Left lobe of liver (tissue), 2 donors: ENCODE measurements at regions not wholly inside any gene's neighbourhood (a gene's known extent, or its start where the extent isn't known, plus 50 kb on each side); places are given as distances from the start of the nearest gene placed in this dataset.

Experiments
- ATAC-seq: fragments of 200-7000 bp; cut with Tn5 transposase; one replicate; pipeline ENCODE4 v1.9.1; 2020; ENCODE audit warnings: mild to moderate bottlenecking, moderate library complexity
- DNase-seq: peaks from one replicate; pipeline ENCODE4 v3.0.0-alpha.2; 2020; ENCODE audit warnings: low spot score
- donor health status: DM: no; HTN: no; CAD: no; lungs with moderate emphysema.
- donor health status: DM: no; HTN: yes; CAD: no.

GRCh38 chr5:85168474-85168873 lies 783.8 kb upstream of the EDIL3 start:
- ATAC-seq: no peak
- DNase-seq: no peak

- DNase-seq (no peak), ATAC-seq (no peak)
Measured at GRCh38 chr5:85170183-85170582, 785.5 kb upstream of the EDIL3 start.

DNA sequence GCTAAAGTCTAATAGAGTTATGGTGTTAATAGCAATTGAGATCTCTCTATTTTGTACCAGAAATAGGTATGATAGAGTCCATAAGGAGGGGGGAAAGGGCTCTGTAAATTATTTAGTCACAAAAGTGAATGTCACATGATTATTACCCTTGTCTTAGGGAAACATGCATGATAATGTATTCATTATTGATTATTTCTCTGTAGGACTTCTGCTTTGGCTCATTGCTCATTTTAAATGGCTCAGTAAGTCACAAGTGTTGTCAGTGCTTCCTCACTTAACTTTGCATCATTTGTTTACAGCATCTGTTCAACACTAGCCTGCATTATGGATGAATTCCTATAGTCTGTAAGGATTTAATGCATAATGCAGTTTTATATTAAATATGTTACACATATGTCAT lies 788.8 kb upstream of the EDIL3 start:
- no peak for DNase-seq
- ATAC-seq: no peak

DNA sequence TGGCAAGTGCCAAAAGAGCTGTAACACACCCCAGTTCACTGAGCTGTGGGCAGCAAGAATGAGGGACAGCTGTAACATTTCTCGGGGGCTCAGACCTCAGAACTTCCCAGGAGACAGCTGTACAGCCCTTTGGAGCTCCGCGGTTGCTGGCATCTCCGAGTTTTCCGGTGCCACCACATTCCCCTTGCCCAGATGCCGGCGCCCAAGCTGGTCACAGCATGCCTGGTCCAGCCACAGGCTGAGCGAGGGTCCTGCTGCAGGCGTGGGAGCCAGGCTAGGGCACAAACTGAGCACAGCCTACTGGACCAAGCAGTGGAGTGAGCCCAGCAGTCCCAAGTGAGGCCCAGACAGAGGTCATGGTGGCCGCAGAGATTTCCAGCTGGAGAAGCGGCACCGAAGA lies 797.7 kb upstream of the EDIL3 start:
- DNase-seq: no peak
- ATAC-seq: no peak

DNA sequence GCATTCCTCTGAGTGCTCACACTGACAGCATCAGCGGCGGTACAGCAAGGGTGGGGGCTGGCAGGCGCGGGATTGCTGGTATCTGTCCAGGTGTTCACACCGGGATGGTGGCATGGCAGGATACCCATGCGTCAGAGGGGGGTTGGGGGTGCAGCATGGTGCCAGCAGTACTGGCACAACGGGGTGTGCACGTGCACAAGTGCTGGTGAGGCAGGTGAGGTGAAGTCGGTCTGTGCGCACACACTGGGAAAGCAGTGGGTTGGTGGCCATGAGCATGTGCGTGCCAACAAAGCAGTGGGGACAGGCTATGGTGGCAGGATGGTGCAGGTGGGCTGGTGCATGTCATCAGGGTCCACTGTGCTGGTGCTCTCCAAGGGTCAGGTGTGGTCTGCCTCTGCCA lies 819.6 kb upstream of the EDIL3 start:
- ATAC-seq (no peak), DNase-seq (no peak)

DNA sequence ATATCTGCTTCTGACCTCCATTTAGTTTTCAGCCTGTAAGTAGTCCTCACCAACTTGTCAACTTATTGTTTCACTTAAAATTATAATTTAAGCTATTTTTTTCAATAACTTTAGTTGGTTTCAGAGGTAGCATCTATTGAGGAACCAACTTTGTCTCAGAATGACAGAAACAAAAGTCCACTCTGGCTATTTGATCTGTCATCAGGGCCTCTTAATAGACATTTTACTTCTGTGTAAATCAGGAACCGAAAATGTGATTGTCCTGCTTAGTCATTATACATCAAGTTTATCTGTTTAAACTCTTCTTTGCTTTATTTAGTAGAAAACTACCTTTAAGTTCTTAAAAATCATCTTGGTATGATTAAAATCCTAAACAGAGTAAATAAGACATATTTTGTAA lies 820.8 kb upstream of the EDIL3 start:
- ATAC-seq: no peak
- no peak for DNase-seq

DNA sequence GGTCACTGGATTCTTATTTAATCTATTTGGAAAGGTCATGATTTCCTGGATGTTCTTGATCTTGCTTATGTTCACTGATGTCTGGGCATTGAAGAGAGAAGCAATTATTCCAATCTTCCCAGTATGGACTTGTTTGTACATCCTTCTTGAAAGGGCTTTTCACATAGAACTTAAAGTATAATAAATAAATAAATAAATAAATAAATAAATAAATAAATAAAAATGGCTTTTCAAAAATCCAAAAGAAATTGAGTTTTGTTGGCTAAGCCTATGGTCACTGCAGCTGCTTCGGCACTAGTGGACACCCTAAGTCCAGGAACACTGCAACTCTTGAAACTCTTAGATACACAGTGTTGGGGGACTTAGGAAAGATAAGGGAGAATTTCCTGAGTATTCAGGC lies 840.7 kb upstream of the EDIL3 start:
- DNase-seq (no peak), ATAC-seq (no peak)

GRCh38 chr5:85249204-85249603 lies 864.5 kb upstream of the EDIL3 start:
- DNase-seq: no peak
- no peak for ATAC-seq

- DNase-seq: no peak
- no peak for ATAC-seq
Measured at GRCh38 chr5:85263125-85263524, 878.4 kb upstream of the EDIL3 start.

- ATAC-seq (no peak), DNase-seq (no peak)
Measured at GRCh38 chr5:85266692-85267091, 882.0 kb upstream of the EDIL3 start.

DNA sequence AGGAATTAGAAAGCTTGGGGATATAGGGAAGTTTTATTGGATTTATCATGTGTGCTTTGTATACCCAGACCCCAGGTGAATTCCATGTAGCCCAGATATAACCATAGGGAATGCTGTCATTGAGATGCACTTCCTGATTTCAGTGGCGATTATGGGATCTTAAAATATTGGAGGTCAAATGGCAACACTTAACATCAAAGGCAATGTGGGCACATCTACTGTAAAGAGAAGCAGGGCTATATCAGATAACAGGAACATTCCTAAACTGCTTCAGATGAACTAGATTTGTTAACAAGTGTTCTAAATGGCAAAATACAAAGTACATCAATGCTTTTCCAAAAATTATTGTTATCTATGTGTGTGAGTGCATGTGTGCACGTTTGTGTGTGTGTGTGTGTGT lies 883.5 kb upstream of the EDIL3 start:
- DNase-seq (no peak), ATAC-seq (no peak)

GRCh38 chr5:85278193-85278592 lies 893.5 kb upstream of the EDIL3 start:
- ATAC-seq (no peak), DNase-seq (no peak)

GRCh38 chr5:85288914-85289313 lies 904.2 kb upstream of the EDIL3 start:
- no peak for DNase-seq
- ATAC-seq: no peak

DNA sequence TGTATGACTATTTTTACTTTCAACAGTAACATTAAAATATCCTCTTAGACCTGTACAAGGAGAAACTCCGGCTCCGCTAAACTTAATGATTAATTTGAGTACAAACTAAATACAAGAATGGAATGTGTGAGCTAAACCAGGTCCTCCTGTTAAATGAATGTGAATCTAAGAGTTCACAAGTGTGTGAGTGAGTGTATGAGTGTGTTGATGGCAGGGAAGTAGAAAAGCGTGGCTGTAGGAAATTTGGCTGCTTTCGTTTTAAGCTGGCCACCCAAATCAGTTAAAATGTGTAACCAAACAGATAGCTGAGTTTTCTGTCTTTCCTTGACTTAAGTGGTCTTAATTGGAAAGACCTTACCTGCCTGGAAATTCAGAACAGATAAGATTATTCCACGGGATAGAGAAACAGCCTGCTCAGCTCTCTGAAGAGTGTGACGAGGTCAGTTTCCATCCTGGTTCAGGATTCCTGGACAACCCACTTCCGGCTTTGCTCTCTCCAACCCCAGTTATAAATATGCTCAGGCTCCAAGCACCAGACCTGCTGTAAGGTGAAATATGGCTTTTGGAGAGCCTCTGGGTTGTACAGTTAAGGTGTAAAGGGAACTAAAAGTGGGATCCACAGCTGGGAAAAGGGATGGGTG lies 908.6 kb upstream of the EDIL3 start:
- DNase-seq: peak; percentile 44
- peak; percentile 97 for ATAC-seq

- DNase-seq: no peak
- ATAC-seq: no peak
Measured at GRCh38 chr5:85304524-85304923, 919.8 kb upstream of the EDIL3 start.

DNA sequence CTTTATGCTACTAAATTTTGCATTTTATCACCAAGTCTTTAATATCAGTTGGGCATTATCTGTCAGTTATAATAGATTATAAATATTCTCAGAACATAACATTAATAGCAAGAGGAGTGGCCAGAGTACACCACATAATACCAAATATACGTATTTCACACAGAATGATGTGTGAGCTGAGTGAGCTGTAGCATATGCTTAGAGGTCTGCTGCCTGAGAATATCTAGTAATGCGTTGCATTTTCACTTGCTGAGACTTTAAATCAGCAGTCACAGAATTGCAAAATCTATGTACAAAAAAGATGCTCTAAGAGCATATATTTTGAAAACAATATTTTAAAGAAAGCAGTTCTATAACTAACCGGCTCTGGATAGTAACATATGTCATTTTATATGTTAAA lies 921.1 kb upstream of the EDIL3 start:
- no peak for DNase-seq
- ATAC-seq: no peak

DNA sequence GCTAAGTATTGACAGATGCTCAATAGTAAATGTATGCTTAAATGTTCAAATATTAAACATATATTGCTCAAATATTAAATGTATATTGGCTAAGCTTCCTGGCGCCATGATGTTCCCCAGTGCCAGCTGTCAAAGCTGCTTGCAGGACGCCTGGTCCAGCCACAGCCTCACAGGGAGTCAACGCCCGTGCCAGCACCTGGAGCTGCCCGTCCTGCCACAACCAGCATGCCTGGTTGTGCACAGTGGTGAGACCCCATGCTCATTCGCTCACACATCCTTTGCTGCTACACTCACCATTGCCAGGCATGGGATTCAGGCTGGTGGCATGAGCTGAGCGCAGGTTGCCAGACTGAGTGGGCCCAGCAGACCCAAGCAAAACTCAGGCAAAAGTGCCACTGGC lies 926.9 kb upstream of the EDIL3 start:
- ATAC-seq (no peak), DNase-seq (no peak)

GRCh38 chr5:85320495-85320894 lies 935.8 kb upstream of the EDIL3 start:
- ATAC-seq (no peak), DNase-seq (no peak)

DNA sequence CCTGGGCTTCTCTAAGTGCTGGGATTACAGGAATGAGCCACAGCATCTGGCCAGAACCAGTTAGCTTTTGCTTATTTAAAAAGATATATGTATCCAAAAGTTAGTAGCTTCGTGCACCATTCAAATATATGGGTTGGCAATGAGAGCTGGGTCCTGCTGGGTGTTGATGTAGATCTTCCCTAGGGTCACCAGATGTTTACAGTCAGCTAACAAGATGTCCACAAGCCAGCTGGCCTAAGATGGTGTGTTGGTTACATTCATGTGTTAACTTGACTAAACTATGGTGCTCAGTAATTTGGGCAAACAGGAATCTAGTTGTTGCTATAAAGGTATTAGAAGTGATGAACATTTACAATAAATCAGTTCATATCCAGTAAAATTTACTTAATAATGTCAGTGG lies 948.6 kb upstream of the EDIL3 start:
- no peak for ATAC-seq
- no peak for DNase-seq

DNA sequence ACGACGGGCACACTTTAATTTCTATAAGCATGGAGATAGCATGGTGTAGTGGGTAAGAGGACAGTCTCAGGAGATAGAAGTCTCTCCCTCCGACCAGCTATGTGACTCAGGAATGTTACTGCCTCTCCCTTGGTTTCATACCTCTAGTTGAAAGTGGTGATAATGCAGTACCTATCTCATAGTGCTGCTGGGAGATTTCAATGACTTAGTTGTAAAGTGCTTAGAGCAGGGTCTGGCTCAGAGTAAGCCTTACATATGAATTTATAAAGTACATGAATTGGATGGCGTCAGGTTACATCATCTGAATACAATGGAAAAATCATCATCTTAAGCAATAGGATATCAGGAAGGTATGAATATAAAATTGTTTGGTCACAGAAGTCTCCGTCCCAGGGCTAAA lies 952.8 kb upstream of the EDIL3 start:
- no peak for ATAC-seq
- no peak for DNase-seq

DNA sequence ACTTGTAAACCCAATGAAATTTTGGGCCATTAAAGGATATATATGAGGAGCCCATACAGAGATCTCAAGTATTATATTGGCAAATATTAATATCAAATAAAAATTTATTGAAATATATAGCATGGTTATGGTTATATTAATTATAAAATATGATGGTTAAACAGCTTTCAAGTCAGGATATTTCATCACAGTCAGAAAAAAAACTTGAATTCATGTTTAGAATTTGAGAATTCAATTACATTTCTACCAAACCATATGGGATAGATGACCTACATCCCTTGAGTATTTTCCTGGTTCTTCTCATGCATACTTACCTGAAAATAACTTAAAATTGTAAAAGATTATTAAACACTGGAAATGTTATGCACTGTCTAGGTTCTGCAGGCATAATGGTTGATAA lies 956.1 kb upstream of the EDIL3 start:
- no peak for DNase-seq
- ATAC-seq: no peak

DNA sequence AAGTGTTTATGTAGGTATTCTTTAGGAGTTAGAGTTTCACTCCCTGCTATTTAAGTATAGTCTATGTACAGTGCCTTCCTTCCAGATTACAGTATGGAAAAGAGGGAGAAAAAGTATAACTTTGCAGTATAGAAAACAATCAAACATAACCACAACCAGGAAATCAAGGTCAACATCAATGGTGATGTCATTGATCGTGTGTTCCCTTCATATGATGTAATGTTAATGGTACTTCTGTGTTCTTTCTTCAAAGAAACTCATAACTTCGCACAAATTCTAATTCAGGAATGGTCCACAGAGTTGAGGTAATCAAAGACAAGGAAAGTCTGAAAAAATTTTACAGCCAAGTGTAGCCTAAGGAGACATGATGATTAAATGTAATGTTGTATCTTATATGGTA lies 961.1 kb upstream of the EDIL3 start:
- DNase-seq (no peak), ATAC-seq (no peak)

DNA sequence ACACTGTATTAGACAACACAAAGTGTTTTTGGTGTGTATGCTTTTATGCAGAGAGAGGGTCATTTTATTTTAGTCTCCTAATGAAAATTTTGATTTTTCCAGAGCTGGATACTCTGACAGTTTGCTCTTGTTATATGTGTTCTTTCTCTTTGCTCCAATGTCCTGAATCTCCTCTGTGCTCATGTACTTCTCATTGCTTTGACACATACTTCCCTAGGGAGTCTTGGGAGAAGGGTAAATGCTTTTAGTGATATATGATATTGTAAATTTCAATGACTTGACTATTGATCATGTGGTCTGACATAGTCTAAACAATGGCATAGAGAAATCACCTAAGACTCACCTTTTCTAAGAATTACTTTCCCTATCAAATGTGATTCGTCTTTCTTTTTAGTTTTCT lies 972.6 kb upstream of the EDIL3 start:
- no peak for ATAC-seq
- DNase-seq: no peak

GRCh38 chr5:85375525-85375924 lies 990.8 kb upstream of the EDIL3 start:
- ATAC-seq (no peak), DNase-seq (no peak)
